H1 (cell line): ENCODE measurements at regions not wholly inside any gene's neighbourhood (a gene's known extent, or its start where the extent isn't known, plus 50 kb on each side); places are given as distances from the start of the nearest gene placed in this dataset.

Experiments
- CTCF ChIA-PET: fragments of 300-600 bp; sonication (Branson Sonifier 250); formaldehyde crosslinking; loops from one replicate; lab custom pipeline; 2021; ENCODE audit not compliant: partially characterized antibody; lab: Charles Lee
- POLR2A ChIA-PET: fragments of 300-600 bp; sonication (Branson Sonifier 250); formaldehyde crosslinking; loops from one replicate; lab custom pipeline; 2021; ENCODE audit warnings: inconsistent platforms; ENCODE audit not compliant: partially characterized antibody; lab: Charles Lee
- DNase-seq, 2 experiments: peaks; one replicate each; pipeline versions ENCODE4 v3.0.0 to v3.0.0-alpha.2; 2010 to 2022; ENCODE audit warnings: low spot score in 2 of 2, low read depth in 1 of 2, mixed read lengths in 1 of 2
- FAIRE-seq: peaks from 2 replicates; lab custom pipeline; 2011; peaks lifted over from hg19 to GRCh38; lab: Jason Lieb, UNC
- H2AFZ ChIP-seq: 2 replicates; pipeline ENCODE4 v1.8.1; 2012; ENCODE audit warnings: low read length, inconsistent platforms
- H2AK5ac ChIP-seq: 2 replicates; pipeline ENCODE4 v1.6.1; 2013; ENCODE audit warnings: low read depth, low read length
- H2BK120ac ChIP-seq: replicated peaks from 2 replicates; pipeline ENCODE3; 2013; ENCODE audit warnings: low read depth, low read length, inconsistent platforms
- H2BK12ac ChIP-seq: 2 replicates; pipeline ENCODE4 v1.6.1; 2013; ENCODE audit warnings: low read depth, low read length
- H2BK15ac ChIP-seq: 2 replicates; pipeline ENCODE4 v1.6.1; 2013; ENCODE audit warnings: low read length
- H2BK20ac ChIP-seq: 2 replicates; pipeline ENCODE4 v1.6.1; 2013; ENCODE audit warnings: low read length
- H2BK5ac ChIP-seq: 2 replicates; pipeline ENCODE4 v1.6.1; 2013; ENCODE audit warnings: low read depth, low read length
- H3K14ac ChIP-seq: 2 replicates; pipeline ENCODE4 v1.6.1; 2013; ENCODE audit warnings: inconsistent platforms; ENCODE audit not compliant: insufficient read length
- H3K18ac ChIP-seq: 2 replicates; pipeline ENCODE4 v1.6.1; 2013; ENCODE audit warnings: low read length; ENCODE audit errors: extremely low read depth
- H3K23ac ChIP-seq: 2 replicates; pipeline ENCODE4 v1.6.1; 2013; ENCODE audit warnings: inconsistent platforms; ENCODE audit not compliant: insufficient read length
- H3K23me2 ChIP-seq: 2 replicates; pipeline ENCODE4 v1.6.1; 2013; ENCODE audit warnings: low read depth, low read length
- H3K27ac ChIP-seq: 2 replicates; pipeline ENCODE4 v1.6.1; 2011; ENCODE audit warnings: low read depth, low read length, inconsistent platforms
- H3K27me3 ChIP-seq, 4 experiments: replicated peaks in 1 of 4; 1 replicate in 1 of 4; 2 replicates in 3 of 4; pipeline versions ENCODE4 v1.6.1 to v1.8.1; 2011 to 2013; ENCODE audit warnings: low read length in 3 of 4, mild to moderate bottlenecking in 3 of 4, inconsistent platforms in 2 of 4, mixed read lengths in 2 of 4, moderate library complexity in 1 of 4; ENCODE audit not compliant: control insufficient read depth in 3 of 4, insufficient read depth in 3 of 4; ENCODE audit errors: extremely low read depth in 1 of 4
- H3K36me3 ChIP-seq, 4 experiments: 2 replicates each; pipeline versions ENCODE4 v1.6.1 to v1.8.1; 2011 to 2013; ENCODE audit warnings: mild to moderate bottlenecking in 4 of 4, low read length in 3 of 4, moderate library complexity in 2 of 4, control low read depth in 1 of 4, inconsistent platforms in 1 of 4; ENCODE audit not compliant: insufficient read depth in 4 of 4, control insufficient read depth in 2 of 4
- H3K4ac ChIP-seq: replicated peaks from 2 replicates; pipeline ENCODE3; 2013; ENCODE audit warnings: low read length, low read depth, mixed read lengths, inconsistent platforms; ENCODE audit not compliant: insufficient read length
- H3K4me1 ChIP-seq, 4 experiments: replicated peaks in 1 of 4; 1 replicate in 1 of 4; 2 replicates in 3 of 4; pipeline versions ENCODE4 v1.6.1 to v1.8.1; 2011 to 2013; ENCODE audit warnings: low read length in 3 of 4, inconsistent platforms in 2 of 4, mixed read lengths in 1 of 4; ENCODE audit not compliant: insufficient read depth in 4 of 4, control insufficient read depth in 3 of 4
- H3K4me2 ChIP-seq, 2 experiments: 2 replicates each; pipeline versions ENCODE4 v1.6.1 to v1.8.1; 2011 to 2013; ENCODE audit warnings: low read depth in 2 of 2, low read length in 2 of 2, control low read depth in 1 of 2, inconsistent platforms in 1 of 2, mild to moderate bottlenecking in 1 of 2; ENCODE audit not compliant: insufficient read depth in 1 of 2
- H3K4me3 ChIP-seq, 4 experiments: fragments of 200-600, 300-600 bp in 1 of 4; sonication (generic), shearing (Covaris generic), sonication (Bioruptor Twin) in 1 of 4; 2 replicates each; pipeline versions ENCODE4 v1.5.1 to v1.8.1; 2011 to 2016; ENCODE audit warnings: low read length in 4 of 4, low read depth in 3 of 4, control low read depth in 2 of 4, inconsistent platforms in 2 of 4, mild to moderate bottlenecking in 2 of 4, mixed read lengths in 1 of 4, moderate library complexity in 1 of 4; ENCODE audit not compliant: insufficient read depth in 2 of 4; ENCODE audit errors: extremely low read depth in 1 of 4
- H3K56ac ChIP-seq: replicated peaks from 2 replicates; pipeline ENCODE3; 2013; ENCODE audit warnings: low read depth, mild to moderate bottlenecking, mixed read lengths, low read length, inconsistent platforms; ENCODE audit not compliant: insufficient read length
- H3K79me1 ChIP-seq: 2 replicates; pipeline ENCODE4 v1.6.1; 2013; ENCODE audit warnings: low read depth, low read length, control low read depth
- H3K79me2 ChIP-seq, 2 experiments: 2 replicates each; pipeline versions ENCODE4 v1.6.1 to v1.8.1; 2012 to 2013; ENCODE audit warnings: low read length in 2 of 2, mild to moderate bottlenecking in 2 of 2, inconsistent platforms in 1 of 2; ENCODE audit not compliant: insufficient read depth in 2 of 2, control insufficient read depth in 1 of 2
- H3K9ac ChIP-seq, 4 experiments: replicated peaks in 1 of 4; 1 replicate in 1 of 4; 2 replicates in 3 of 4; pipeline versions ENCODE4 v1.6.1 to v1.8.1; 2011 to 2013; ENCODE audit warnings: low read depth in 3 of 4, low read length in 3 of 4, control low read depth in 2 of 4, mild to moderate bottlenecking in 2 of 4, moderate library complexity in 2 of 4, inconsistent platforms in 1 of 4; ENCODE audit errors: extremely low read depth in 1 of 4
- H3K9me3 ChIP-seq, 2 experiments: 2 replicates each; pipeline versions ENCODE4 v1.6.1 to v1.8.1; 2012 to 2013; ENCODE audit warnings: mild to moderate bottlenecking in 2 of 2, moderate library complexity in 2 of 2, control low read depth in 1 of 2, inconsistent platforms in 1 of 2, low read depth in 1 of 2, low read length in 1 of 2, mixed read lengths in 1 of 2; ENCODE audit not compliant: insufficient read depth in 2 of 2
- H4K20me1 ChIP-seq, 2 experiments: replicated peaks in 1 of 2; 2 replicates each; pipeline versions ENCODE3 to v1.8.1; 2011 to 2013; ENCODE audit warnings: inconsistent platforms in 2 of 2, low read length in 2 of 2, mild to moderate bottlenecking in 1 of 2; ENCODE audit not compliant: insufficient read depth in 2 of 2, control insufficient read depth in 1 of 2
- H4K5ac ChIP-seq: 2 replicates; pipeline ENCODE4 v1.6.1; 2013; ENCODE audit warnings: low read length, low read depth, mixed read lengths, inconsistent platforms; ENCODE audit not compliant: insufficient read length
- H4K8ac ChIP-seq: 2 replicates; pipeline ENCODE4 v1.8.0; 2013; ENCODE audit warnings: mild to moderate bottlenecking, moderate library complexity, low read length, inconsistent platforms; ENCODE audit not compliant: insufficient read depth; ENCODE audit errors: extremely low read depth
- H4K91ac ChIP-seq: replicated peaks from 2 replicates; pipeline ENCODE3; 2013; ENCODE audit warnings: low read length, mixed read lengths, inconsistent platforms; ENCODE audit not compliant: insufficient read length
- BCL11A ChIP-seq, 2 experiments: IDR thresholded peaks; one replicate each; pipeline ENCODE4 v1.6.1; 2011; ENCODE audit warnings: low read depth in 2 of 2, low read length in 2 of 2, mild to moderate bottlenecking in 2 of 2
- KDM4A ChIP-seq: IDR thresholded peaks from one replicate; pipeline ENCODE4 v1.7.1; 2012; ENCODE audit warnings: low read depth, mild to moderate bottlenecking, moderate library complexity, low read length, inconsistent platforms; ENCODE audit not compliant: severe bottlenecking
- SP2 ChIP-seq: IDR thresholded peaks from 2 replicates; pipeline ENCODE4 v1.6.1; 2012; ENCODE audit warnings: mild to moderate bottlenecking, low read length, inconsistent platforms
- SUZ12 ChIP-seq: fragments of 200-600 bp; sonication (generic); IDR thresholded peaks from 2 replicates; pipeline ENCODE4 v1.6.1; 2012; ENCODE audit warnings: mild to moderate bottlenecking, inconsistent platforms, low read length, moderate library complexity, mixed read lengths
- TAF1 ChIP-seq: IDR thresholded peaks from 2 replicates; pipeline ENCODE4 v1.6.1; 2011; ENCODE audit warnings: mild to moderate bottlenecking, low read depth, low read length
- ZNF274 ChIP-seq: IDR thresholded peaks from 2 replicates; pipeline ENCODE4 v1.7.0; 2012; ENCODE audit warnings: low read length, borderline replicate concordance; ENCODE audit errors: extremely low read depth
- WGBS, 2 experiments: shearing (Covaris generic) in 1 of 2; methylation state at CpG; one replicate each; pipeline versions ENCODE4 v1.1.6 to v1.1.7; 2013 to 2015; ENCODE audit warnings: low lambda C conversion rate in 2 of 2, mixed read lengths in 2 of 2, inconsistent platforms in 1 of 2, low coverage in 1 of 2, missing lambda C conversion rate in 1 of 2; ENCODE audit not compliant: insufficient replicate concordance in 2 of 2, insufficient coverage in 1 of 2, insufficient read length in 1 of 2; ENCODE audit errors: extremely low coverage in 1 of 2, missing lambda C conversion rate in 1 of 2; 5-methylcytosine and 5-hydroxymethylcytosine counted together

- Histone ChIP-seq H3K27ac (no peak overlapping the region), H4K8ac (no peak overlapping the region), H3K9ac (no peak overlapping the region), H3K36me3 (peaks cover 0 to 5% (median 0%) of the 10 kb centered on the region in 4 experiments; a peak in 1 of 8 replicates), H2BK120ac (no peak overlapping the region), H4K5ac (no peak overlapping the region), H2BK15ac (no peak overlapping the region), H2BK5ac (no peak overlapping the region), H3K4me1 (peaks cover 0 to 3% (median under 1%) of the 10 kb centered on the region in 4 experiments; a peak in 3 of 7 replicates), H3K23me2 (no peaks in the 10 kb centered on the region), H2BK20ac (no peak overlapping the region), H3K4ac (no peak overlapping the region), H3K23ac (no peak overlapping the region), H3K56ac (no peak overlapping the region), H3K18ac (no peak overlapping the region), H3K4me2 (no peak overlapping the region), H4K91ac (no peak overlapping the region), H3K79me2 (no peaks in the 10 kb centered on the region), H3K9me3 (peaks cover 7 to 13% of the 10 kb centered on the region in 2 experiments; a peak in 3 of 4 replicates), H3K79me1 (no peaks in the 10 kb centered on the region), H3K27me3 (no peaks in the 10 kb centered on the region), H2BK12ac (no peak overlapping the region), H3K4me3 (no peak overlapping the region), H4K20me1 (no peaks in the 10 kb centered on the region), H3K14ac (no peak overlapping the region), H2AK5ac (no peak overlapping the region), H2AFZ (no peak overlapping the region)
- FAIRE-seq, result no peak
- CTCF ChIA-PET, result interaction anchor here (0.7 to 2.5 kb wide), 14 partner anchors 17 to 501 kb away, joined by 3 to 12 read pairs (median 3); partner anchors contain the start of genes C3orf70 and MAP3K13
- WGBS, 2 experiments, result 100% methylated on average over 1 of the region's 4 CpGs; no CpG with 5 or more reads in 1 of the 2 experiments
- no peak for TF ChIP-seq KDM4A
- TF ChIP-seq ZNF274, result no peak
- no peak for TF ChIP-seq SP2
- no peak for TF ChIP-seq SUZ12
- TF ChIP-seq TAF1, result no peak
- no peak for TF ChIP-seq BCL11A (IDR thresholded peaks at IDR 0.05; ENCODE audit: low read depth in 2 of 2, low read length in 2 of 2)
- POLR2A ChIA-PET, result no interaction called here
- no peak for DNase-seq
Observed at GRCh38 chr3:185309302-185309701, 53.6 kb upstream of the MAP3K13 start.
